ENCODE measurements at regions not wholly inside any gene's neighbourhood (a gene's known extent, or its start where the extent isn't known, plus 50 kb on each side); places are given as distances from the start of the nearest gene placed in this dataset.
A peak's percentile ranks its signal among the peaks of the same experiment; 100 is the strongest.

DNA sequence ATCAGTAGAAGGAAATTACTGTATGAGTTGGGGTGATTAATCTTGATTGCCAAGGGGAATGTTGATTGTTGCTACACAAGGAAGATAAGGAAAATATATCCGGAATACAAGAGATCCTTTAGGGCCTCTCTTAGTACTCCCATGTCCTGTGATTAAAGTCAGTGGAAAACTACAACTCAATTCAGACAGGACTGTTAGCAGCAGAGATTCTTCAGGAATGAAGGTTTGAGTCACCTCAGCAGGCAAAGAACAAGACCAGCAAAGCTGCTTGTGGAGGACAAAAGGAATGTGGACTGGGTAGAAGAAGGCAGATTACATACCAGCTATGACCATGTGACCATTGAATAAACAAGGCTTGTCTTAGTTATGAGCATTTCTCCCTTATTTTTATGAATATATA is 478.2 kb downstream of the BUD13 start:
- DNase-seq (ENCODE audit: low spot score) = no peak

DNA sequence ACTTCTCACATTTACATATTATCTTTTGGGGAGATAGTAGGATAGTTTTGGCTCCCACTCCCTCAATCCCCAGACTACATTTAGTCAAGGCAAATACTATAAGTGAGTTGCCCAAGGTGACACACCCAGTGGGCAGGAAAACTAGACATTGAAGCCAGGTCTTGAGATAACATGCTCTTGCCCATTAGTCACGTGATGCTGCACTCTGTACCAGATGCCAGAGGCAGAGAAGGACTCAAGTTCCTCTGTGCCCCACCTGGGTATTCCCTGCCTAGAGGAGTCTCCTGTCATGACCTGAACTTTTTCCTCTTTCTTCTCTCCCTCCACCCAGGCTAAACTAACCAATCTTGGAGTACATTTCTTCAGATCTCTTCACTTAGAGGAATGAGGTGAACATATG is 484.9 kb downstream of the BUD13 start:
- DNase-seq (ENCODE audit: low spot score) = no peak

GRCh38 chr11:116285026-116285425 is 487.8 kb downstream of the BUD13 start:
- no peak for DNase-seq (ENCODE audit: low spot score)

- DNase-seq (ENCODE audit: low spot score) = no peak
These were observed 489.5 kb downstream of the BUD13 start for GRCh38 chr11:116283300-116283699.

DNA sequence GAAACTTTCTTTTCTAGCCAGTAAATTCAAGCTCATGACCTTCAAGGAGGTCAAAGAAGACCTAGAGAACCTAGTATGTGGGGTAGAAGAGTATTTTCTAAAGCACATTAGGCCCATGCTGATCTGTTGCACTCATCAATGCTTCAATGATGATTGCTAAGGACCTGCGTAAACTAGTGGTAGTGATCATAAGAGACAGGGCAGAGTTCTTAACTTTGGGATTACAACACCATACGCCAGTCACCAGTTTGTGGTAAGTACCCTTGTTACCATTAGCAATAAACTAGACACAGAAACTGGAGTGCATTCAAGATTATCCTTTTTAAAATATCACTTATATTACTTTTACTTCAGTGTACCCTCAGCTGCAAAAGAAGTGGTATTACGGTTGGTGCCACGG is 490.3 kb downstream of the BUD13 start:
- DNase-seq (ENCODE audit: low spot score) = no peak

DNA sequence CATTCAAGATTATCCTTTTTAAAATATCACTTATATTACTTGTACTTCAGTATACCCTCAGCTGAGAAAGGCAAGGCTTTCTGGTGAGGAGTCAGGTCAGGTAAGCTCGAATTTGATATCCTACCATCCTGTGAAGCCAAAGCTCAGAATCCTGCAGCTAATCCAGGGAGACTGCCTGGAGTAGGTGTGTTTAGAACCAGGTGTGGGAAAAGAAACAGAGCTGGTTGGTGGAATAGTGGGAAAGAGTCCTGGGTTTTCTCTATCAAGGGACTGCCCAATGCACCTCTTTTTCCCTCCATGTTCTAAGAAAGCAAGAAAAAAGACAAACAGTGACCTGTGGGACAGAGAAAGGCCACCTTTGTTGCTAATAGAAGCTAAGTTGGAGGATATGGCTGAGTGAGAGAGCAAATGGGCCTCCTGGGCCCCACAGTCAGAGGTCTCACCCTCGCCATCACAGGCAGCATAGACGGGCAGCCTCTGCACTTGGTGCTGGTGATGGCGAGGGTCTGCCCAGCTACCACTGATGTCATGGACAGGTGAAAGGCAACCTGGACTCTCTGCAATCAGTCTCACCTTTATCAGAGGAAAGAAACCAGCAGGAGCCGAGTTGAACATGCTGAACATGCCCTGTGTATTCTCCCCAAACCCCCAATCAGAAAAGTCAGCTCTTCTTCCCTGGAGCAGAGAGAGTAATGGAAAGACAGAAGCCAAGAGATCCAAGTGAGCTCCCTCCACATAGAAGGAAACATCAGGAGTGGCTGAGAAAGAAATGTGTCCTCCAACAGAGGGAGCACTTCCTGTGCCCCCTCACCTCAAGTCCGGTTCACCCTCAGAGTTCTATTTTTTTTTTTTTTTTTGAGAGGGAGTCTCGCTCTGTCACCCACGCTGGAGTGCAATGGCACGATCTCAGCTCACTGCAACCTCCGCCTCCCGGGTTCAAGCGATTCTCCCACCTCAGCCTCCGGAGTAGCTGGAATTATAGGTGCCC is 491.3 kb downstream of the BUD13 start:
- no peak for DNase-seq (ENCODE audit: low spot score)

DNA sequence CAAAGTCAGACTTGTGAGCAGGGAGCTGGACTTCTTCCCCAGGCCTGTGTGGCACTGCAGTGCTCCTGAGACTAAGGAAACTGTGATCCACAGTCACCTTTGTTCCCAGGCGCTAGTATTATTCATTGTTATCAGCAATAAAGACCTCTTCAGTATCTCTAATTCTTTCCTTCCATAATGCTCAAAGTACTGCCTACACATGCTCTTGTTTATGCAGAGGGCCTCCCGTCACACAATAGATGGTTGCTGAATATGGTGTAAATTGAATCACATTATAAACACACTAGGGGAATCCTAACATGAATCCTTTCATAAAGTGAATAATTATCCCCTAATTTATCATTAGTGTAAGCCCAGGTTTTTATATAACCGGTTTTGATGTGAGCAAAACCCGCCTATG is 493.3 kb downstream of the BUD13 start:
- DNase-seq (ENCODE audit: low spot score) = no peak

DNA sequence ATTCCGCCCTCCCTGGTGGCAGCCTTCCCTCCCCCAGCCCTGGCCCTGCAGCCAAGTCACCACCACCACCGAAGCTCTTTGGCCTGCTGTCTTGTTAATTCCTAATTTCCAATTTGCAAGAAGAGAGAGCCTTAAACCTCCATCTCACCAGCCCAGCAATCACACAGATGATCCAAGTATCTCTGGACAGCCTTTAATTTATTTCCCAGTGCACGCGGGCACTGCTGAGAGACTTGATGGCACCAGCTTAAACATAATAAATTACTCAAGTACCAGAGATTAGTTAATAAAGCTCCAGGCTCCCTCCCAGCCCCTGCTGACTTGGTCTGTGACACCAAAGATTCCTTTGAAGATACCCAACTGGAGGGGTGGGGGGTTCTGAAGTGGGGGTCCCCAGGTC is 494.7 kb downstream of the BUD13 start:
- DNase-seq (ENCODE audit: low spot score) = no peak

- peak; percentile 45 for DNase-seq (ENCODE audit: low spot score)
These were observed 496.4 kb downstream of the BUD13 start for GRCh38 chr11:116276051-116277044.

DNA sequence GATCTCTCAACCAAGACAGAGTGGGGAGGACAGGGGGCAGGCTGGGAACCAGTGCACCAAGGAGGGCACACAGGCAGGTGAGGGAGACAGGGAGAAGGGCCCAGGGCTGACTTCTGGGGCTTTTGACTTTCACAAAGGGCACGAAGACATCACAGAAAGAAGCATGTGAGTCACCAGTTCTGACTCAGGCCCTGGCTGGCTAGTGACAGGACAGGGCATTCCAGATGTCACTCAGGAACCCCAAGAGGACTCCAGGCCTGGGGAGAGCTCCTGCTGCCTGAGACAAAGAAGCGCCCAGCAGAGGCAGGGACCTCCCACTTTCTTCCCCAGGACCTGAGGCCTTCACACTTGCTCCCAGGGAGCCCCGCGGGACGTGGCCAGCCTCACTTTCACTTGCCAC is 497.2 kb downstream of the BUD13 start:
- peak; percentile 18 for DNase-seq (ENCODE audit: low spot score)

GRCh38 chr11:116274521-116274920 is 498.3 kb downstream of the BUD13 start:
- DNase-seq (ENCODE audit: low spot score) = no peak

DNA sequence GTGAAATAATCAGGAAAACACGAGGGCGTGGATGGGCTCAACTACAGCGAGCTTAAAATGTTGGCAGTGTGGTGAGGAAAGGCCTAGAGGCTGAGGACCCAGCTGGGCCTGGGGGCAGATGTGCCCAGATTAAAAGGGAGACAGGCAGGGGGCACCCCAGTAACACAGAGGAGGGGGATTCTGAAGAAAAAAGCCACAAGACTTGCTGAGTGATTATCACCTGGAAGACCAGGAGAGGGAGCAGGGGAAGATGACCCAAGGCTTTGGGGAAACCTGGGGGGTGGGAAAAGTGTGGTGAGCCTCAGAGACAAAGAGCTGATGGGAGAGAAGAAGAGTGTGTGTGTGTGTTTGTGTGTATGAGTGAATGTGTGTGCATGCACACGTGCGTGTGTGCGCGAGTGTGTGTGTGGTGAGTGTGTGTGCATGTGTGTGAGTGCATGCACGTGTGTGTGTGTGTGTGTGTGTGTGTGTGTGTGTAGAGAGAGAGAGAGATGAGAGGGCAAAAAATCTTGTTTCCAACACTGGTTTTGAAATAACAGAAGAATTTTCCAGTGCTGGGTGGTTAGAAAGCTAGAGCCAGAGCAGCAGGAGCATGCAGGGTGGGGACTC is 500.5 kb downstream of the BUD13 start:
- no peak for DNase-seq (ENCODE audit: low spot score)

DNA sequence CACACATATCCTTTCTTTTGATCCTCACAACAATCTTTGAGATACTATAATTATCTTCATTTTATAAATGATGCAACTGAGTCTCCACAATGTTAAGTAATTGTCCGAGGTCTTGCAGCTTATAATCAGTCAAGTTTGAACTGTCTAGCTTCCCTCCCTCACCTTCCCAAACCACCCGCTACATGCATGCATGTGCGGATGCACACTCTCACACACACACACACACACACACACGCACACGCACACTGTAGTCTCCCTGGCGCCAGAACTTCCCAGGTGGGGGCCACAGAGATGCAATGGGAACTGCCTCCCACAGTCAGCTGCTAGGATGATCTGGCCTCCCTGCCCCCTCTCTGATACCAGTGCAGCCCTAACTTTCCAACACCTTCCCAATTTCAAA is 501.3 kb downstream of the BUD13 start:
- no peak for DNase-seq (ENCODE audit: low spot score)

DNA sequence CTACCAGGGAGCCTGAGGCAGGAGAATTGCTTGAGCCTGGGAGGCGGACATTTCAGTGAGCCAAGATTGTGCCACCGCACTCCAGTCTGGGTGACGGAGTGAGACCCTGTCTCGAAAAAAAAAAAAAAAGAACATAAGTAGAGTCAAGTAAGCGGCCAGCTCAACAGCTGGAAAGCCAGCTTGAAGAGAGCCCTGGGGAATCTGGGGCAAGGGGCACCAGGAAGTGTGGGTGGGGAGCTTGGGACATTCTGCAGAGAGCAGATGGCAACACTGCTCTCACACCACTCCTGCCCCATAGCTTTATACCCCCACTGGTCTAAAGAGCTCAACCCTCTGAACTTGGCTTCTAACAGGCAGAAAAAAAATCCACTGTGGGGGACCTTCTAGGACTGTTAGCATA is 505.6 kb downstream of the BUD13 start:
- DNase-seq (ENCODE audit: low spot score) = no peak

- no peak for DNase-seq (ENCODE audit: low spot score)
These were observed 509.0 kb downstream of the BUD13 start for GRCh38 chr11:116263770-116264169.

DNA sequence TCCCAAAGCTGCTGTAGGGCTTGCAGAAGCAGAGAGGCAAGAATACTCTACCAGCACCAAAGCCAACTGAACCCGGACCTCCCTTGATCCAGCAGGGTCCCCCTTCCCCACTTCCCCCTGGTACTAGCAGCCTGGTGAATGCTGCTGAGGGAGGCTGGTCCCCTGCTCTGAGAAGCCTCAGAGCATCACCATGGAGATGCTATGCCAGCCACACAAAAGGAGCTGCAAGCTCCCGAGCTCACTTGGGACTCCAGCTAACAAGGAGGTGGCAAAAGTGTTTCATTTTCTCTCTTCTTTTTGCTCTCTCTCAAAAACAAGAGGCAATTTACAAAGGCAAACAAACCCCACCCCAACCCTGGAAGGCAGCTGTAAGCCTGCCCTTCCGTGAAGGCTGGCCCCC is 509.8 kb downstream of the BUD13 start:
- DNase-seq (ENCODE audit: low spot score) = no peak

DNA sequence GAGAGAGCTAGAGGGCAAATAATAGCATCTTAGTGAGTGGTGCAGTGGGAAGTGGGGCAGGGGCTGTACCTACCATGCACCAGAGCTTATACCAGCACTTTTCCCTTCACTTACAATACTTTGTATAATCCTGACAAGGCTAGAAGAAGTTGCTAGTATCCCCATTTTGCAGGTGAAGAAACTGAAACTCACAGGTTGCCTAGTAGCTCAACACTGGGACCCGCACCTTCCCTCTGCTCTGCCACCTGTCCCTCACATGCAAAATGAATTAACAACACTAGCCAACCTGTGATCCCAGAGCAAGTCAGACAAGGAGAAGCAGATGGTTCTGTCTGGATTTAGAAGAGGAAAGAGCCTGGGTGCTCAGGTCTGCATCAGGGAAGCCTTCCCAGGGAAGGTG is 510.4 kb downstream of the BUD13 start:
- no peak for DNase-seq (ENCODE audit: low spot score)

DNA sequence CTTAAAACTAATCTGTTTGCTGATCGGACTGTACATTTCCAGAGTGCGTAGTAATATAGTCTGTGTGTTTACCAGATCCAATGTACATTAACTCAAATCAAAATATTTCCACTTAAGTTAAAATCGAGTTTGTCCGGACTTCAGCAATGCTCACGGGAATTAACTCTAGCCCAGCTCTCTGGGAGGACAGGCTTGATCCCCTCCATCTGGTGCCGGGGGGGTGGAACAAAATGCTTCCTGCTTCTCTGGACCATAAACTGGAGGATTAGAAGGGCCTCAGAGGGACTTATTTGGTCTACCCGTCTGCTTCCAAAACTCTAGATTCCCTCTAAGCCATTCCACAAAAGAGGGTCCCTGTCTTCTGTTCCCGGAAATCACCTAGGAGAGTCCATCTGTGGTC is 511.2 kb downstream of the BUD13 start:
- DNase-seq (ENCODE audit: low spot score) = no peak

DNA sequence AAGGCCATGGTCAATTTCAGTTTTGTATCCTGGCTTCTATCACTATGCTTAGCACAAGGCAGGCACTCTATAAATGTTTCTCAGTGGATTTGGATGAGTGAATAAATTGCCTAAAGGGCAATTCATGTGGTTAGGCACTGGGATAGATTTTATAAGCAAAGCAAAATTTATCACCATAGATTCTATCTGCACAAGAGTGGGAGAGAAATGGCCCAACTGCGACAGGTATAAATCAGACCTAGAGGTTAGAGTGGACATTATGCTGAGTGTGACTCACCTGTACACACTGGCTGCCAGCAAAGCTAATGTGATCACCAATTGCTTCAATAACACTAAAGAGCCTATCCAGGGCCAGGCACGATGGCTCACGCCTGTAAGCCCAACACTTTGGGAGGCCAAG is 514.0 kb downstream of the BUD13 start:
- DNase-seq (ENCODE audit: low spot score) = no peak

- DNase-seq (ENCODE audit: low spot score) = no peak
These were observed 514.9 kb downstream of the BUD13 start for GRCh38 chr11:116257883-116258282.

DNA sequence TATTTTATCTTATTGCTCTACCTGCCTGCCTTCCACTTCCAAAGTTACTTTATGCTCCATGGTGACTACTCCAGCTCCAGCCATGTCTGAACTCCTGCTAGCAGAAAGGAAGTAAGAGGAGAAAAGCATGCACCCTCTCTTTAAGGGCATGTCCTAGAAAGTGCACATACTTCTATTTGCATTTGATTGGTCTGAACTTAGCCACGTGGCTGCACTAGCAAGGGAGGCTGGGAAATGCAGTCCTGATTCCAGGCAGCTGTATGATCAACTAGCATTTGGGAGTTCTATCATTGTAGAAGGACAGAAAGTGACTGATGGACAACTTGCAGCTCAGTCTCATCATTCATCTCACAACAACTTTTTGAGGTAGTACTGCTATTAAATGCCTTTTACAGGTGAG is 515.7 kb downstream of the BUD13 start:
- no peak for DNase-seq (ENCODE audit: low spot score)

DNA sequence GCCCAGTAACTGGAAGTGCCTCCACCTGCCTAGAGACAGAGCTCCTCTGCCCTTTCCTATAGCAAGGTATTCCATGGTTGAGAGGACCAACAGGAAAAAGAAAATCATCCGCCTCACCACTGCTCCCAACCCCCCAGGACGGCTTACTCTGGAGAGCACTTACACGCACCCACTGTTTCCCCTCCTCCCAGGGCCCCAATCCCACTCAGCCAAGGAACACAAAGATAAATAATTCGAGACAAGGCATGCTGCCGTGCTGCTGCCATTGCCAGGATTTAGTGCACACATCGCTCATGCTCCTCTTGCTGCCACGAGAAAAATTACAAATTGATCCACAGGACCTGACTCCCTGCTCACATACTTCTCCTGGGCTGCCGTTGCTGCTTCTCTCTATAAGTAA is 516.6 kb downstream of the BUD13 start:
- no peak for DNase-seq (ENCODE audit: low spot score)

Measured in kidney capillary endothelial cell (primary cell).